ENCODE measurements at regions not wholly inside any gene's neighbourhood (a gene's known extent, or its start where the extent isn't known, plus 50 kb on each side); places are given as distances from the start of the nearest gene placed in this dataset.

DNA sequence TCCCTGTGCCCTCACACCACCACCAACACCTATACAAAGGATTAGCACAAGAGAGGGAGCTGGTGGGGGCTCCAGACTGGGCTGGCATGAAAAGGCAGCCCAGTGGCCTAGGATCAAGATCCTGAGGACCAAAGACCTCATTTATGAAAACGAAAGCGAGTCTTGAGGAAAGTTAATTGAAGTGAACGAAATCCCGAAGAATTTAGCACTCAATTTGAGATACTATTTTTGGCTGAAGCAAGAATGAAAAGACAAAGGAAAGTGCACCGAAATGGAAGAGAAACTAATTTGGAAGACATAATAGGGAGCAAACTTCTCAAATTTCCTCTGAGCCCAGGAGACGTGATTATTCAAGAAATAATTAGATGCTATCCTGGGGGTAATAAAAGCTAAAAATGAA lies 68.7 kb upstream of the SLC6A11 start:
- Histone ChIP-seq H3K79me2 (ENCODE audit: insufficient read depth, low read depth, low read length) (no peaks in the 10 kb centered on the region), H4K20me1 (ENCODE audit: insufficient read depth, low read length) (no peaks in the 10 kb centered on the region), H2AFZ (ENCODE audit: low read length) (no peak overlapping the region), H3K9me2 (ENCODE audit: insufficient read depth, low read length) (no peaks in the 10 kb centered on the region), H3K36me3 (ENCODE audit: insufficient read depth, low read length) (no peaks in the 10 kb centered on the region), H3K4me1 (ENCODE audit: insufficient read depth, low read length, poor library complexity, severe bottlenecking) (no peaks in the 10 kb centered on the region), H3K27ac (ENCODE audit: low read depth, low read length, poor library complexity, severe bottlenecking) (no peak overlapping the region), H3K9me3 (ENCODE audit: low read length) (no peaks in the 10 kb centered on the region), H3K4me2 (ENCODE audit: low read length) (no peak overlapping the region), H3K4me3 (ENCODE audit: low read depth, low read length, poor library complexity, severe bottlenecking) (no peak overlapping the region)
- DNase-seq (ENCODE audit: low spot score): no peak
- POLR2A ChIA-PET: interaction anchor here (1.4 kb wide), 1 partner anchor 8 kb away, joined by 3 read pairs; no protein-coding TSS in a partner anchor
- no peak for TF ChIP-seq CTCF (conservative IDR thresholded peaks at IDR 0.05; ENCODE audit: low read length)
- no peak for TF ChIP-seq EZH2phosphoT487 (IDR thresholded peaks at IDR 0.05; ENCODE audit: borderline replicate concordance, low read depth, low read length)
- intact Hi-C loops (cut with micrococcal nuclease; ENCODE audit: unreplicated experiment): no loop called here
- CTCF ChIA-PET (ENCODE audit: unreplicated experiment): no interaction called here
- no TSS peak for BruUV-seq (replicated peaks)

DNA sequence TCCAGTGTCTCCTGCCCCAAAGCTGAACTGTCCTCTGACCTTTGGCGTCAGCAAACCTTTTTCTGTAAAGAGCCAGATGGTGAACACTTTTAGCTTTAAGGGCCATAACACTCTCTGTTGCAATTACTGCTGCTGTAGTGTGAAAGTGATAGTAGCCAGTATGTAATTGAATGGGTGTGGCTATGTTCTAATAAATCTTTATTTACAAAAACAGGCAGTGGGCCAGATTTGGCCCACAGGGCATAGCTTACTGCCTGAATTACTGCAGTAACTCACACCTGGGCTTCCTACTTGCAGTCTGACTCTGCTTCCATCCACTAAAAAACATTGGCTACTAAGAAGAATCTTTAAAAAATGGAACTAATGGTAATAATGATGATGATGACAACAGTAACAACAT lies 68.0 kb upstream of the SLC6A11 start:
- no peak for DNase-seq (ENCODE audit: low spot score)
- Histone ChIP-seq H3K9me2 (ENCODE audit: insufficient read depth, low read length) (no peaks in the 10 kb centered on the region), H3K4me1 (ENCODE audit: insufficient read depth, low read length, poor library complexity, severe bottlenecking) (no peaks in the 10 kb centered on the region), H3K4me2 (ENCODE audit: low read length) (no peak overlapping the region), H4K20me1 (ENCODE audit: insufficient read depth, low read length) (no peaks in the 10 kb centered on the region), H3K27ac (ENCODE audit: low read depth, low read length, poor library complexity, severe bottlenecking) (no peak overlapping the region), H3K36me3 (ENCODE audit: insufficient read depth, low read length) (no peaks in the 10 kb centered on the region), H3K79me2 (ENCODE audit: insufficient read depth, low read depth, low read length) (no peaks in the 10 kb centered on the region), H2AFZ (ENCODE audit: low read length) (no peak overlapping the region), H3K4me3 (ENCODE audit: low read depth, low read length, poor library complexity, severe bottlenecking) (no peak overlapping the region), H3K9me3 (ENCODE audit: low read length) (no peaks in the 10 kb centered on the region)
- POLR2A ChIA-PET: interaction anchor here (1.1 to 1.4 kb wide), 3 partner anchors 8 to 10 kb away, joined by 3 to 4 read pairs (median 3); no protein-coding TSS in a partner anchor
- TF ChIP-seq EZH2phosphoT487 (IDR thresholded peaks at IDR 0.05; ENCODE audit: borderline replicate concordance, low read depth, low read length) (no peak), CTCF (conservative IDR thresholded peaks at IDR 0.05; ENCODE audit: low read length) (no peak)
- no TSS peak for BruUV-seq (replicated peaks)
- CTCF ChIA-PET (ENCODE audit: unreplicated experiment): no interaction called here
- intact Hi-C loops (cut with micrococcal nuclease; ENCODE audit: unreplicated experiment): no loop called here

- Histone ChIP-seq H3K9me2 (ENCODE audit: insufficient read depth, low read length) (no peaks in the 10 kb centered on the region), H4K20me1 (ENCODE audit: insufficient read depth, low read length) (no peaks in the 10 kb centered on the region), H3K4me3 (ENCODE audit: low read depth, low read length, poor library complexity, severe bottlenecking) (no peak overlapping the region), H3K36me3 (ENCODE audit: insufficient read depth, low read length) (no peaks in the 10 kb centered on the region), H3K9me3 (ENCODE audit: low read length) (no peaks in the 10 kb centered on the region), H3K4me2 (ENCODE audit: low read length) (no peak overlapping the region), H2AFZ (ENCODE audit: low read length) (no peak overlapping the region), H3K4me1 (ENCODE audit: insufficient read depth, low read length, poor library complexity, severe bottlenecking) (no peaks in the 10 kb centered on the region), H3K79me2 (ENCODE audit: insufficient read depth, low read depth, low read length) (no peaks in the 10 kb centered on the region), H3K27ac (ENCODE audit: low read depth, low read length, poor library complexity, severe bottlenecking) (no peak overlapping the region)
- POLR2A ChIA-PET: no interaction called here
- CTCF ChIA-PET (ENCODE audit: unreplicated experiment): no interaction called here
- TF ChIP-seq EZH2phosphoT487 (IDR thresholded peaks at IDR 0.05; ENCODE audit: borderline replicate concordance, low read depth, low read length) (no peak), CTCF (conservative IDR thresholded peaks at IDR 0.05; ENCODE audit: low read length) (no peak)
- DNase-seq (ENCODE audit: low spot score): peak; percentile 38
- intact Hi-C loops (cut with micrococcal nuclease; ENCODE audit: unreplicated experiment): no loop called here
- no TSS peak for BruUV-seq (replicated peaks)
These were observed 62.1 kb upstream of the SLC6A11 start for GRCh38 chr3:10753964-10754363.

Measured in OCI-LY7 (cell line).